B cell (primary cell): ENCODE measurements at regions not wholly inside any gene's neighbourhood (a gene's known extent, or its start where the extent isn't known, plus 50 kb on each side); places are given as distances from the start of the nearest gene placed in this dataset.

Experiments used
- EZH2 ChIP-seq: IDR thresholded peaks from 2 replicates; pipeline ENCODE4 v1.6.1; 2012; ENCODE audit warnings: borderline replicate concordance, low read depth, mild to moderate bottlenecking, moderate library complexity, low read length; ENCODE audit not compliant: insufficient read depth, poor library complexity, severe bottlenecking
- TF ChIP-seq, protein P1 (sequence below): fragments of 200-600 bp; IDR thresholded peaks from one replicate; pipeline ENCODE4 v1.8.0; 2022; ENCODE audit warnings: antibody characterized with exemption, mild to moderate bottlenecking

DNA sequence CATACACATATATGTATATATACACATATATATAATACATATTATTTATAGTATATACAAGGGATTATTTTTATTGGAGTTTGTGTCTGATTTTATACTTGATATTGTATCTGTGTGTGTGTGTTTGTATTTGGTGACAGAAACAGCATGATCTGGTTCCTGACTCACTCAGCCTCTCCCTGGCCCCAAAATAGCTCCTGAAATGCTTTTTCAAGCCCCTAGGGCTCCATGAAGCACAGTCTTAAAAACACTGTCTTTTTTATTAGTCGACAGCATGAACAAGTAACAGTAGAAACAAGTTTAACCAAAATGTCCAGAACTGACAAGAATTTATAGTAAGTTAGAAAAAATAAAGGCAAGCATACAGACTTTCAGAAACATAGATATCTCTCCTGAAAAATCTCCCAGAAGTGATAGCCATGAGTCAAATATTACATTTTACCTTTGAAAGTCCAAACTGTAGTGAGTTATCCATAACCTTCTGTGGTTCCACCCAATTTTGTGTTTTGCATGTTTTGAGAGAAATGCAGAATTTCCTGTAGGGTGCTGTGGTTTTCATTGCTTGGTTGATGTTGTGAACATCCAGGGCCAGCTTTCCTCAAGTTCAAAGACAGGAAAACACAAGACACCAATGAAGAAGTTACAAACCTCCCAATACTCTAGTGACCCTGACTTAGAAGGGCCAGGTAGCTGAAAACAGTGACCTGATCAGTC lies 98.5 kb upstream of the CCDC80 start:
- TF ChIP-seq, protein P1, sequence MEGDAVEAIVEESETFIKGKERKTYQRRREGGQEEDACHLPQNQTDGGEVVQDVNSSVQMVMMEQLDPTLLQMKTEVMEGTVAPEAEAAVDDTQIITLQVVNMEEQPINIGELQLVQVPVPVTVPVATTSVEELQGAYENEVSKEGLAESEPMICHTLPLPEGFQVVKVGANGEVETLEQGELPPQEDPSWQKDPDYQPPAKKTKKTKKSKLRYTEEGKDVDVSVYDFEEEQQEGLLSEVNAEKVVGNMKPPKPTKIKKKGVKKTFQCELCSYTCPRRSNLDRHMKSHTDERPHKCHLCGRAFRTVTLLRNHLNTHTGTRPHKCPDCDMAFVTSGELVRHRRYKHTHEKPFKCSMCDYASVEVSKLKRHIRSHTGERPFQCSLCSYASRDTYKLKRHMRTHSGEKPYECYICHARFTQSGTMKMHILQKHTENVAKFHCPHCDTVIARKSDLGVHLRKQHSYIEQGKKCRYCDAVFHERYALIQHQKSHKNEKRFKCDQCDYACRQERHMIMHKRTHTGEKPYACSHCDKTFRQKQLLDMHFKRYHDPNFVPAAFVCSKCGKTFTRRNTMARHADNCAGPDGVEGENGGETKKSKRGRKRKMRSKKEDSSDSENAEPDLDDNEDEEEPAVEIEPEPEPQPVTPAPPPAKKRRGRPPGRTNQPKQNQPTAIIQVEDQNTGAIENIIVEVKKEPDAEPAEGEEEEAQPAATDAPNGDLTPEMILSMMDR: no peak
- TF ChIP-seq EZH2: no peak
